ENCODE measurements at regions not wholly inside any gene's neighbourhood (a gene's known extent, or its start where the extent isn't known, plus 50 kb on each side); places are given as distances from the start of the nearest gene placed in this dataset.

- ChIA-PET CTCF (no interaction called here), POLR2A (no interaction called here)
- DNase-seq (ENCODE audit: extremely low spot score), result no peak
- TF ChIP-seq CTCF (IDR thresholded peaks at IDR 0.05; ENCODE audit: control extremely low read depth, extremely low read depth, low read depth, missing control alignments), result no peak
Observed at GRCh38 chr2:156647377-156648010, 211.3 kb downstream of the GPD2 start.

GRCh38 chr2:156648522-156648921, 212.3 kb downstream of the GPD2 start:
- ChIA-PET CTCF (interaction anchor here (1.4 to 1.7 kb wide), 3 partner anchors 10 to 41 kb away, joined by 3 to 5 read pairs (median 3); no protein-coding TSS in a partner anchor), POLR2A (no interaction called here)
- no peak for TF ChIP-seq CTCF (IDR thresholded peaks at IDR 0.05; ENCODE audit: control extremely low read depth, extremely low read depth, low read depth, missing control alignments)
- no peak for DNase-seq (ENCODE audit: extremely low spot score)

GRCh38 chr2:156649596-156649995, 213.4 kb downstream of the GPD2 start:
- POLR2A ChIA-PET, result no interaction called here
- CTCF ChIA-PET, result interaction anchor here (1.4 to 1.7 kb wide), 4 partner anchors 9 to 40 kb away, joined by 3 to 5 read pairs (median 3); no protein-coding TSS in a partner anchor
- DNase-seq (ENCODE audit: extremely low spot score), result no peak
- no peak for TF ChIP-seq CTCF (IDR thresholded peaks at IDR 0.05; ENCODE audit: control extremely low read depth, extremely low read depth, low read depth, missing control alignments)

DNA sequence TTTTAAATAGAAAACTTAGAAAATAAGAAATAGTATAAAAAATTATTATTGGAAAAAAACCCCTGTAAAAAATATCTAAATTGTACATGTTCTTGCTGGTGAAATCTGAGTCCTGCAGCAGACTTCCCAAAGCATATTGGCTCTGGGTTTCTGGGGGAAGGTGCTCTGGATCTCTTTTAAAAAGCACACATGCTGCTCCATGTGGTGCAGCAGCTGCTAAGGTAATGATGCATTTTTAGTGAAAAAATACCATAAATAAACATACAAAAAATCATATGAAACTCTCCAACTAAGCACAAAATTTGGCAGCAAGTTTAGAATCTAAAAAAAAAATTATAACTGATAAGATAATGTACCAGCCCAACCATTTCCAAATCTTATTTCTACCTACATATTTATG, 216.5 kb downstream of the GPD2 start:
- ChIA-PET POLR2A (no interaction called here), CTCF (no interaction called here)
- no peak for TF ChIP-seq CTCF (IDR thresholded peaks at IDR 0.05; ENCODE audit: control extremely low read depth, extremely low read depth, low read depth, missing control alignments)
- no peak for DNase-seq (ENCODE audit: extremely low spot score)

- no peak for DNase-seq (ENCODE audit: extremely low spot score)
- ChIA-PET POLR2A (no interaction called here), CTCF (interaction anchor here (1.2 to 1.6 kb wide), 3 partner anchors 8 to 22 kb away, joined by 3 to 5 read pairs (median 3); no protein-coding TSS in a partner anchor)
- TF ChIP-seq CTCF (IDR thresholded peaks at IDR 0.05; ENCODE audit: control extremely low read depth, extremely low read depth, low read depth, missing control alignments), result no peak
Observed at GRCh38 chr2:156653675-156654074, 217.5 kb downstream of the GPD2 start.

- POLR2A ChIA-PET, result no interaction called here
- TF ChIP-seq CTCF (IDR thresholded peaks at IDR 0.05; ENCODE audit: control extremely low read depth, extremely low read depth, low read depth, missing control alignments), result no peak
- DNase-seq (ENCODE audit: extremely low spot score), result no peak
- CTCF ChIA-PET, result interaction anchor here (0.9 kb wide), 1 partner anchor 15 kb away, joined by 4 read pairs; no protein-coding TSS in a partner anchor
Observed at GRCh38 chr2:156657809-156658208, 221.6 kb downstream of the GPD2 start.
